Spinal cord (tissue), 9 donors: ENCODE measurements at regions not wholly inside any gene's neighbourhood (a gene's known extent, or its start where the extent isn't known, plus 50 kb on each side); places are given as distances from the start of the nearest gene placed in this dataset.
A peak's percentile ranks its signal among the peaks of the same experiment; 100 is the strongest.

Source experiments
- DNase-seq, 6 donors: peaks; one replicate each; pipeline versions ENCODE4 v3.0.0 to v3.0.0-alpha.2; 2013 to 2015; ENCODE audit warnings: low spot score in 6 of 6, low read depth in 4 of 6
- H3K27ac ChIP-seq: one replicate; pipeline ENCODE4 v1.5.1; 2013; ENCODE audit warnings: low read depth, low read length, control low read depth
- H3K27me3 ChIP-seq: one replicate; pipeline ENCODE4 v1.6.1; 2013; ENCODE audit warnings: low read length; ENCODE audit not compliant: control insufficient read depth, insufficient read depth
- H3K36me3 ChIP-seq: one replicate; pipeline ENCODE4 v1.6.1; 2013; ENCODE audit warnings: low read length; ENCODE audit not compliant: control insufficient read depth, insufficient read depth
- H3K4me1 ChIP-seq: one replicate; pipeline ENCODE4 v1.6.1; 2013; ENCODE audit warnings: low read length; ENCODE audit not compliant: control insufficient read depth, insufficient read depth
- H3K4me3 ChIP-seq: one replicate; pipeline ENCODE4 v1.5.1; 2013; ENCODE audit warnings: low read depth, low read length, control low read depth
- H3K9me3 ChIP-seq: one replicate; pipeline ENCODE4 v1.6.1; 2013; ENCODE audit warnings: low read length; ENCODE audit not compliant: control insufficient read depth, insufficient read depth
- WGBS: methylation state at CpG from one replicate; pipeline ENCODE4 v1.1.5; 2013; ENCODE audit warnings: missing lambda C conversion rate; ENCODE audit not compliant: insufficient coverage; 5-methylcytosine and 5-hydroxymethylcytosine counted together
- donor health status: healthy.

- 81% methylated on average over 5 of the region's 8 CpGs for WGBS
These were observed 269.7 kb downstream of the PRL start for GRCh38 chr6:22027040-22027725.

GRCh38 chr6:22028403-22029090 is 268.3 kb downstream of the PRL start:
- no peak for DNase-seq
- no peak overlapping the region for H3K4me3 ChIP-seq

More at GRCh38 chr6:22027040-22027725, 269.7 kb downstream of the PRL start:
- H3K36me3 ChIP-seq, result no peaks in the 10 kb centered on the region
- H3K27ac ChIP-seq, result peak overlapping the region; percentile 35
- no peaks in the 10 kb centered on the region for H3K9me3 ChIP-seq
- peak in 2 of 6 donors; percentile 42 to 45 for DNase-seq
- H3K4me3 ChIP-seq, result no peak overlapping the region
- no peaks in the 10 kb centered on the region for H3K27me3 ChIP-seq
- H3K4me1 ChIP-seq, result peaks cover 10% of the 10 kb centered on the region

GRCh38 chr6:22029171-22029570 is 267.7 kb downstream of the PRL start:
- Histone ChIP-seq H3K27ac (no peak overlapping the region), H3K36me3 (no peaks in the 10 kb centered on the region), H3K9me3 (no peaks in the 10 kb centered on the region), H3K4me3 (no peak overlapping the region), H3K4me1 (peaks cover 10% of the 10 kb centered on the region), H3K27me3 (no peaks in the 10 kb centered on the region)
- WGBS, result no CpG with 5 or more reads among the region's 2 CpGs
- peak in 1 of 6 donors; percentile 55 for DNase-seq

More at GRCh38 chr6:22028403-22029090, 268.3 kb downstream of the PRL start:
- H3K27ac ChIP-seq, result no peak overlapping the region
- no peaks in the 10 kb centered on the region for H3K27me3 ChIP-seq
- H3K9me3 ChIP-seq, result no peaks in the 10 kb centered on the region
- peaks cover 10% of the 10 kb centered on the region for H3K4me1 ChIP-seq
- no peaks in the 10 kb centered on the region for H3K36me3 ChIP-seq
- 95% methylated on average over 3 of the region's 7 CpGs for WGBS

GRCh38 chr6:22030730-22031619 is 265.9 kb downstream of the PRL start:
- H3K9me3 ChIP-seq, result no peaks in the 10 kb centered on the region
- 95% methylated on average over 4 of the region's 6 CpGs for WGBS
- no peak overlapping the region for H3K27ac ChIP-seq

GRCh38 chr6:22035690-22036089 is 261.1 kb downstream of the PRL start:
- Histone ChIP-seq H3K4me1 (peaks cover 4% of the 10 kb centered on the region), H3K27ac (no peak overlapping the region), H3K9me3 (no peaks in the 10 kb centered on the region), H3K36me3 (no peaks in the 10 kb centered on the region), H3K4me3 (no peak overlapping the region), H3K27me3 (no peaks in the 10 kb centered on the region)
- no peak for DNase-seq
- WGBS, result no CpG with 5 or more reads among the region's 4 CpGs

More at GRCh38 chr6:22030730-22031619, 265.9 kb downstream of the PRL start:
- H3K27me3 ChIP-seq, result no peaks in the 10 kb centered on the region
- no peaks in the 10 kb centered on the region for H3K36me3 ChIP-seq
- no peak for DNase-seq
- H3K4me3 ChIP-seq, result no peak overlapping the region
- peaks cover 4% of the 10 kb centered on the region for H3K4me1 ChIP-seq

GRCh38 chr6:22036275-22036674 is 260.6 kb downstream of the PRL start:
- Histone ChIP-seq H3K4me3 (no peak overlapping the region), H3K27ac (no peak overlapping the region), H3K4me1 (peaks cover 4% of the 10 kb centered on the region), H3K36me3 (no peaks in the 10 kb centered on the region), H3K9me3 (no peaks in the 10 kb centered on the region), H3K27me3 (no peaks in the 10 kb centered on the region)
- DNase-seq, result peak in 2 of 6 donors; percentile 43 to 89
- 34% methylated on average over 3 of the region's 7 CpGs for WGBS

GRCh38 chr6:22036699-22037098 is 260.1 kb downstream of the PRL start:
- no peaks in the 10 kb centered on the region for H3K36me3 ChIP-seq
- no peak overlapping the region for H3K4me3 ChIP-seq
- H3K4me1 ChIP-seq, result peaks cover 4% of the 10 kb centered on the region
- no peaks in the 10 kb centered on the region for H3K27me3 ChIP-seq
- 50% methylated on average over 1 of the region's 3 CpGs for WGBS
- no peak overlapping the region for H3K27ac ChIP-seq
- no peaks in the 10 kb centered on the region for H3K9me3 ChIP-seq
- DNase-seq, result no peak

GRCh38 chr6:22041797-22042480 is 254.9 kb downstream of the PRL start:
- no peak for DNase-seq
- WGBS, result no CpG with 5 or more reads among the region's 3 CpGs
- Histone ChIP-seq H3K4me3 (no peak overlapping the region), H3K27me3 (no peaks in the 10 kb centered on the region), H3K4me1 (peaks cover 8% of the 10 kb centered on the region), H3K9me3 (no peaks in the 10 kb centered on the region), H3K36me3 (no peaks in the 10 kb centered on the region), H3K27ac (no peak overlapping the region)

- DNase-seq, result no peak
- H3K36me3 ChIP-seq, result no peaks in the 10 kb centered on the region
- H3K4me1 ChIP-seq, result peaks cover 8% of the 10 kb centered on the region
- peak overlapping the region; percentile 29 for H3K27ac ChIP-seq
- no peak overlapping the region for H3K4me3 ChIP-seq
- H3K9me3 ChIP-seq, result no peaks in the 10 kb centered on the region
- no peaks in the 10 kb centered on the region for H3K27me3 ChIP-seq
These were observed 254.1 kb downstream of the PRL start for GRCh38 chr6:22042706-22043105.
